ENCODE measurements at regions not wholly inside any gene's neighbourhood (a gene's known extent, or its start where the extent isn't known, plus 50 kb on each side); places are given as distances from the start of the nearest gene placed in this dataset.

DNA sequence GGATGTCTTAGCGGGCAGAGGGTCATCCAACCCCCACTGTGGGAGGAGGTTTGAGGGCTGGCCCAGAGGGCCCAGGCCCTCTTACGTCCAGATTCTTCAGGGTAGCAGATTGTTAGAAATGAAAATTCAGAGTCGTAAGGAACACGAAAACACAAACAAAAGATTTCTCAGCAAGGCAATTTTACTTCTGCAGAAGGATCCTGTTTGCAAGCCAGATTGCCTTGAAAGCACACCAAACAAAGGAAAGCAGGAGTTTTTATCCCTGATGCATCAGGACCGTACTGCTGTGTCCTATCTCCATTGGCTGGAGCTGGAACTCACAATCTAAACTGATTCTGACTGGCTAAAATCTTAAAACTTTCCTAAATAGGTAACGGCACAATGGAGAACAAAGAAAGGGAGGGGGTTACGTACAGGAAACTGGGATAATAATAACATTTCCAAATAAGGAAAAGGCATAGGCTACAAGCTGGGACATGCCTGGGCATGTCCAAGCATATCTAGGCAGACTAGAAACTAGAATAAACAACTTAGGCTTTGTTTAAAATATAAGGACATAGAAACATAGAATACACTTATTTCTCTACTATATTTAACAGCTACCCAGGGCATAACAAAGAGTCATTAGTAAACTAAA lies 97.3 kb upstream of the C2CD4B start:
- no peak for TF ChIP-seq EZH2 (IDR thresholded peaks at IDR 0.05; ENCODE audit: borderline replicate concordance, insufficient read depth, low read length, poor library complexity, severe bottlenecking)
- TF ChIP-seq, protein P1, sequence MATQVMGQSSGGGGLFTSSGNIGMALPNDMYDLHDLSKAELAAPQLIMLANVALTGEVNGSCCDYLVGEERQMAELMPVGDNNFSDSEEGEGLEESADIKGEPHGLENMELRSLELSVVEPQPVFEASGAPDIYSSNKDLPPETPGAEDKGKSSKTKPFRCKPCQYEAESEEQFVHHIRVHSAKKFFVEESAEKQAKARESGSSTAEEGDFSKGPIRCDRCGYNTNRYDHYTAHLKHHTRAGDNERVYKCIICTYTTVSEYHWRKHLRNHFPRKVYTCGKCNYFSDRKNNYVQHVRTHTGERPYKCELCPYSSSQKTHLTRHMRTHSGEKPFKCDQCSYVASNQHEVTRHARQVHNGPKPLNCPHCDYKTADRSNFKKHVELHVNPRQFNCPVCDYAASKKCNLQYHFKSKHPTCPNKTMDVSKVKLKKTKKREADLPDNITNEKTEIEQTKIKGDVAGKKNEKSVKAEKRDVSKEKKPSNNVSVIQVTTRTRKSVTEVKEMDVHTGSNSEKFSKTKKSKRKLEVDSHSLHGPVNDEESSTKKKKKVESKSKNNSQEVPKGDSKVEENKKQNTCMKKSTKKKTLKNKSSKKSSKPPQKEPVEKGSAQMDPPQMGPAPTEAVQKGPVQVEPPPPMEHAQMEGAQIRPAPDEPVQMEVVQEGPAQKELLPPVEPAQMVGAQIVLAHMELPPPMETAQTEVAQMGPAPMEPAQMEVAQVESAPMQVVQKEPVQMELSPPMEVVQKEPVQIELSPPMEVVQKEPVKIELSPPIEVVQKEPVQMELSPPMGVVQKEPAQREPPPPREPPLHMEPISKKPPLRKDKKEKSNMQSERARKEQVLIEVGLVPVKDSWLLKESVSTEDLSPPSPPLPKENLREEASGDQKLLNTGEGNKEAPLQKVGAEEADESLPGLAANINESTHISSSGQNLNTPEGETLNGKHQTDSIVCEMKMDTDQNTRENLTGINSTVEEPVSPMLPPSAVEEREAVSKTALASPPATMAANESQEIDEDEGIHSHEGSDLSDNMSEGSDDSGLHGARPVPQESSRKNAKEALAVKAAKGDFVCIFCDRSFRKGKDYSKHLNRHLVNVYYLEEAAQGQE (IDR thresholded peaks at IDR 0.05; ENCODE audit: borderline replicate concordance) = no peak
- TF ChIP-seq RAD21 (conservative IDR thresholded peaks at IDR 0.05) = no peak
- no peak for TF ChIP-seq POLR2AphosphoS5 (IDR thresholded peaks at IDR 0.05)
- no peak for TF ChIP-seq EP300 (conservative IDR thresholded peaks at IDR 0.05; ENCODE audit: poor library complexity, severe bottlenecking)
- no peak for TF ChIP-seq TAF1 (IDR thresholded peaks at IDR 0.05; ENCODE audit: low read depth)
- TF ChIP-seq, protein P2, sequence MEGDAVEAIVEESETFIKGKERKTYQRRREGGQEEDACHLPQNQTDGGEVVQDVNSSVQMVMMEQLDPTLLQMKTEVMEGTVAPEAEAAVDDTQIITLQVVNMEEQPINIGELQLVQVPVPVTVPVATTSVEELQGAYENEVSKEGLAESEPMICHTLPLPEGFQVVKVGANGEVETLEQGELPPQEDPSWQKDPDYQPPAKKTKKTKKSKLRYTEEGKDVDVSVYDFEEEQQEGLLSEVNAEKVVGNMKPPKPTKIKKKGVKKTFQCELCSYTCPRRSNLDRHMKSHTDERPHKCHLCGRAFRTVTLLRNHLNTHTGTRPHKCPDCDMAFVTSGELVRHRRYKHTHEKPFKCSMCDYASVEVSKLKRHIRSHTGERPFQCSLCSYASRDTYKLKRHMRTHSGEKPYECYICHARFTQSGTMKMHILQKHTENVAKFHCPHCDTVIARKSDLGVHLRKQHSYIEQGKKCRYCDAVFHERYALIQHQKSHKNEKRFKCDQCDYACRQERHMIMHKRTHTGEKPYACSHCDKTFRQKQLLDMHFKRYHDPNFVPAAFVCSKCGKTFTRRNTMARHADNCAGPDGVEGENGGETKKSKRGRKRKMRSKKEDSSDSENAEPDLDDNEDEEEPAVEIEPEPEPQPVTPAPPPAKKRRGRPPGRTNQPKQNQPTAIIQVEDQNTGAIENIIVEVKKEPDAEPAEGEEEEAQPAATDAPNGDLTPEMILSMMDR (IDR thresholded peaks at IDR 0.05; ENCODE audit: poor library complexity, severe bottlenecking) = no peak
- no peak for TF ChIP-seq MXI1 (conservative IDR thresholded peaks at IDR 0.05; ENCODE audit: poor library complexity, severe bottlenecking)
- no peak for TF ChIP-seq SMC3 (conservative IDR thresholded peaks at IDR 0.05; ENCODE audit: poor library complexity)
- no peaks in the 10 kb centered on the region for H3K79me2 ChIP-seq (replicated peaks; ENCODE audit: insufficient read depth, low read length)
- peaks cover 4% of the 10 kb centered on the region for H3K9me3 ChIP-seq (ENCODE audit: low read length)
- no peak overlapping the region for H3K9ac ChIP-seq (ENCODE audit: low read length)
- no peak overlapping the region for H3K27ac ChIP-seq (ENCODE audit: low read length)
- H3K9me2 ChIP-seq (ENCODE audit: insufficient read depth, low read length) = no peaks in the 10 kb centered on the region
- H4K20me1 ChIP-seq (ENCODE audit: insufficient read depth) = no peaks in the 10 kb centered on the region
- no peak overlapping the region for H3K4me2 ChIP-seq (ENCODE audit: low read length)
- H3F3A ChIP-seq (ENCODE audit: insufficient read depth, low read length, poor library complexity, severe bottlenecking) = no peaks in the 10 kb centered on the region
- no peak overlapping the region for H2AFZ ChIP-seq (ENCODE audit: low read depth, low read length)
- H3K4me3 ChIP-seq (ENCODE audit: low read length) = no peak overlapping the region
- H3K36me3 ChIP-seq (ENCODE audit: insufficient read depth, low read length) = no peaks in the 10 kb centered on the region
- H3K27me3 ChIP-seq (ENCODE audit: insufficient read depth, low read depth, low read length) = no peaks in the 10 kb centered on the region

DNA sequence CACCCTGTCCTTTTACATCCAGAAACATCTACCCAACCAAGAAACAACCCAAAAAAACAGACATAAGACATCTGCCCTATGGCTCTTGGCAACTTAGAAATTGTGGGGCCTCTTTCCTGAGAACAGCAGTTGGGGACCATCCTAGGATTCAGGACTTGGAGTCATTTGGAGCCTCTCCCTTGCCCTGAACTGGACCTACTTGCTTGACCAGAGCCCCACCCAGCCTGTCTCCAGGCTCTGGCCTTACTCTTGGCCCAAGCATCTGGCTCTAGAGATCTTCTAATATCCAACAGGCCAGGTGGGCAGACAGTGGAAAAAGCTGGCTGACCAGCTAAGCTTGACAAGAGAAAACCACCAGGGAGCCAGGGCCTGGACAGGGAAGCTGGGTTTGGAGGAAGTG lies 99.1 kb upstream of the C2CD4B start:
- Histone ChIP-seq H3K4me2 (ENCODE audit: low read length) (no peak overlapping the region), H3K36me3 (ENCODE audit: insufficient read depth, low read length) (no peaks in the 10 kb centered on the region), H2AFZ (ENCODE audit: low read depth, low read length) (no peak overlapping the region), H3K27me3 (ENCODE audit: insufficient read depth, low read depth, low read length) (no peaks in the 10 kb centered on the region), H3K9me3 (ENCODE audit: low read length) (peaks cover 4% of the 10 kb centered on the region), H4K20me1 (ENCODE audit: insufficient read depth) (no peaks in the 10 kb centered on the region), H3K9me2 (ENCODE audit: insufficient read depth, low read length) (no peaks in the 10 kb centered on the region), H3F3A (ENCODE audit: insufficient read depth, low read length, poor library complexity, severe bottlenecking) (no peaks in the 10 kb centered on the region), H3K79me2 (replicated peaks; ENCODE audit: insufficient read depth, low read length) (no peaks in the 10 kb centered on the region), H3K4me3 (ENCODE audit: low read length) (no peak overlapping the region), H3K9ac (ENCODE audit: low read length) (no peak overlapping the region), H3K27ac (ENCODE audit: low read length) (no peak overlapping the region)
- TF ChIP-seq, protein P2 (IDR thresholded peaks at IDR 0.05; ENCODE audit: poor library complexity, severe bottlenecking) = no peak
- no peak for TF ChIP-seq SMC3 (conservative IDR thresholded peaks at IDR 0.05; ENCODE audit: poor library complexity)
- no peak for TF ChIP-seq TAF1 (IDR thresholded peaks at IDR 0.05; ENCODE audit: low read depth)
- TF ChIP-seq POLR2AphosphoS5 (IDR thresholded peaks at IDR 0.05) = no peak
- TF ChIP-seq MXI1 (conservative IDR thresholded peaks at IDR 0.05; ENCODE audit: poor library complexity, severe bottlenecking) = no peak
- TF ChIP-seq EZH2 (IDR thresholded peaks at IDR 0.05; ENCODE audit: borderline replicate concordance, insufficient read depth, low read length, poor library complexity, severe bottlenecking) = no peak
- TF ChIP-seq EP300 (conservative IDR thresholded peaks at IDR 0.05; ENCODE audit: poor library complexity, severe bottlenecking) = no peak
